C4-2B (cell line): ENCODE measurements at regions not wholly inside any gene's neighbourhood (a gene's known extent, or its start where the extent isn't known, plus 50 kb on each side); places are given as distances from the start of the nearest gene placed in this dataset.

Experiments used
- ZFX ChIP-seq: fragments of 450-650 bp; IDR thresholded peaks from 2 replicates; pipeline ENCODE4 v1.6.1; 2017
- TF ChIP-seq, protein P1 (sequence below): fragments of 450-650 bp; conservative IDR thresholded peaks from 2 replicates; pipeline ENCODE4 v1.5.1; 2017; ENCODE audit warnings: mild to moderate bottlenecking

DNA sequence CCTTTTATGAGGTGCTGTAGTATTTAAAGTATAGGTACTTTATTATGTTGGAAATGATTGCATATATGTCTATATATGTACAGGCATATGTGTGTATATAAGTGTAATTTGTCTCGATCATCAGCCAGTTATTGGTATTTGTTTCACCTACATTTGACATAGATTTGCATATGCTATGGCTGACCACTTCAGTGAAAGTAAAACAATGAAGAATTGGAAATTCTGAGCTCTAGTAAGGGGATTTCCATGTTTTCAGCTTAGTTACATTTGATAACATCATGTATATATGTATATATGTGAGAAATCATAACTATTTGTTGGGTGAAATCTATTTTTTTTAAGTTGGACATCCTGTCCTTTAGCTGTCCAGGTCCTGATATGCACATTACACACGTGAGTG is 1303.9 kb downstream of the EFNB2 start:
- TF ChIP-seq, protein P1, sequence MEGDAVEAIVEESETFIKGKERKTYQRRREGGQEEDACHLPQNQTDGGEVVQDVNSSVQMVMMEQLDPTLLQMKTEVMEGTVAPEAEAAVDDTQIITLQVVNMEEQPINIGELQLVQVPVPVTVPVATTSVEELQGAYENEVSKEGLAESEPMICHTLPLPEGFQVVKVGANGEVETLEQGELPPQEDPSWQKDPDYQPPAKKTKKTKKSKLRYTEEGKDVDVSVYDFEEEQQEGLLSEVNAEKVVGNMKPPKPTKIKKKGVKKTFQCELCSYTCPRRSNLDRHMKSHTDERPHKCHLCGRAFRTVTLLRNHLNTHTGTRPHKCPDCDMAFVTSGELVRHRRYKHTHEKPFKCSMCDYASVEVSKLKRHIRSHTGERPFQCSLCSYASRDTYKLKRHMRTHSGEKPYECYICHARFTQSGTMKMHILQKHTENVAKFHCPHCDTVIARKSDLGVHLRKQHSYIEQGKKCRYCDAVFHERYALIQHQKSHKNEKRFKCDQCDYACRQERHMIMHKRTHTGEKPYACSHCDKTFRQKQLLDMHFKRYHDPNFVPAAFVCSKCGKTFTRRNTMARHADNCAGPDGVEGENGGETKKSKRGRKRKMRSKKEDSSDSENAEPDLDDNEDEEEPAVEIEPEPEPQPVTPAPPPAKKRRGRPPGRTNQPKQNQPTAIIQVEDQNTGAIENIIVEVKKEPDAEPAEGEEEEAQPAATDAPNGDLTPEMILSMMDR, result no peak
- no peak for TF ChIP-seq ZFX
